Neural cell (in vitro differentiated cells): ENCODE measurements at regions not wholly inside any gene's neighbourhood (a gene's known extent, or its start where the extent isn't known, plus 50 kb on each side); places are given as distances from the start of the nearest gene placed in this dataset.
"Not testable (repeated sequence)": the region's sequence is repeated elsewhere in the genome, so short reads cannot be mapped to it uniquely, and the experiment has no call there.

Experiments
- H2AFZ ChIP-seq: fragments of 200-600, 300-800 bp; sonication (generic), shearing (Covaris generic); 2 replicates; pipeline ENCODE4 v1.6.0; 2014; ENCODE audit warnings: low read depth, mild to moderate bottlenecking, antibody characterized with exemption, low read length, moderate library complexity
- H3F3A ChIP-seq: fragments of 200-600 bp; shearing (Covaris generic); 2 replicates; pipeline ENCODE4 v1.6.1; 2016; ENCODE audit warnings: mild to moderate bottlenecking, moderate library complexity, mixed read lengths, antibody characterized with exemption, low read length; ENCODE audit not compliant: insufficient read depth, poor library complexity, severe bottlenecking
- H3K27ac ChIP-seq: fragments of 200-600, 300-800 bp; sonication (generic), shearing (Covaris generic); 2 replicates; pipeline ENCODE4 v1.5.1; 2014; ENCODE audit warnings: mild to moderate bottlenecking, low read length, moderate library complexity
- H3K27me3 ChIP-seq: fragments of 300-800, 200-600 bp; sonication (generic), shearing (Covaris generic); 2 replicates; pipeline ENCODE4 v1.6.0; 2014; ENCODE audit warnings: mild to moderate bottlenecking, low read depth, low read length, moderate library complexity; ENCODE audit not compliant: insufficient read depth
- H3K36me3 ChIP-seq: fragments of 300-800, 200-600 bp; sonication (generic), shearing (Covaris generic); 2 replicates; pipeline ENCODE4 v1.5.1; 2014; ENCODE audit warnings: mild to moderate bottlenecking, antibody characterized with exemption, low read length, moderate library complexity; ENCODE audit not compliant: insufficient read depth
- H3K4me2 ChIP-seq: fragments of 300-800, 200-600 bp; sonication (generic), shearing (Covaris generic); 2 replicates; pipeline ENCODE4 v1.6.0; 2014; ENCODE audit warnings: mild to moderate bottlenecking, low read length
- H3K4me3 ChIP-seq: fragments of 300-800, 200-600 bp; sonication (generic), shearing (Covaris generic); 2 replicates; pipeline ENCODE4 v1.5.1; 2014; ENCODE audit warnings: mild to moderate bottlenecking, low read length, moderate library complexity
- H3K79me2 ChIP-seq: fragments of 200-600 bp; shearing (Covaris generic); replicated peaks from 2 replicates; pipeline ENCODE4 v1.6.0; 2014; ENCODE audit warnings: mild to moderate bottlenecking, low read length, moderate library complexity; ENCODE audit not compliant: insufficient read depth
- H3K9ac ChIP-seq: fragments of 300-800, 200-600 bp; sonication (generic), shearing (Covaris generic); 2 replicates; pipeline ENCODE4 v1.6.1; 2016; ENCODE audit warnings: mild to moderate bottlenecking, low read length, mixed read lengths
- H3K9me2 ChIP-seq: fragments of 200-600 bp; shearing (Covaris generic); 2 replicates; pipeline ENCODE4 v1.6.1; 2016; ENCODE audit warnings: mild to moderate bottlenecking, low read length, mixed read lengths; ENCODE audit not compliant: insufficient read depth
- H3K9me3 ChIP-seq: fragments of 200-600, 300-800 bp; sonication (generic), shearing (Covaris generic); 2 replicates; pipeline ENCODE4 v1.6.1; 2016; ENCODE audit warnings: mild to moderate bottlenecking, mixed run types, low read length, moderate library complexity, mixed read lengths
- H4K20me1 ChIP-seq: fragments of 200-600 bp; shearing (Covaris generic); 2 replicates; pipeline ENCODE4 v1.6.1; 2016; ENCODE audit warnings: mild to moderate bottlenecking, mixed run types; ENCODE audit not compliant: insufficient read depth
- CTCF ChIP-seq: fragments of 450-650 bp; IDR thresholded peaks from 2 replicates; pipeline ENCODE4 v1.5.1; 2014; ENCODE audit warnings: antibody characterized with exemption, mild to moderate bottlenecking, moderate library complexity; ENCODE audit not compliant: poor library complexity, severe bottlenecking
- EP300 ChIP-seq: fragments of 450-650 bp; conservative IDR thresholded peaks from 2 replicates; pipeline ENCODE4 v1.6.1; 2014; ENCODE audit warnings: antibody characterized with exemption, mild to moderate bottlenecking, moderate library complexity; ENCODE audit not compliant: poor library complexity, severe bottlenecking
- EZH2 ChIP-seq: fragments of 200-600, 300-800 bp; shearing (Covaris generic), sonication (generic); IDR thresholded peaks from 2 replicates; pipeline ENCODE4 v1.6.1; 2014; ENCODE audit warnings: antibody characterized with exemption, low read length, borderline replicate concordance, mild to moderate bottlenecking; ENCODE audit not compliant: insufficient read depth, poor library complexity, severe bottlenecking
- MXI1 ChIP-seq: fragments of 450-650 bp; conservative IDR thresholded peaks from 2 replicates; pipeline ENCODE4 v1.6.1; 2014; ENCODE audit warnings: antibody characterized with exemption, mild to moderate bottlenecking; ENCODE audit not compliant: poor library complexity, severe bottlenecking
- POLR2AphosphoS5 ChIP-seq: IDR thresholded peaks from 2 replicates; pipeline ENCODE4 v1.6.1; 2012
- RAD21 ChIP-seq: fragments of 450-650 bp; conservative IDR thresholded peaks from 2 replicates; pipeline ENCODE4 v1.6.1; 2014; ENCODE audit warnings: antibody characterized with exemption, mild to moderate bottlenecking, moderate library complexity
- REST ChIP-seq: IDR thresholded peaks from 2 replicates; pipeline ENCODE4 v1.6.1; 2012; ENCODE audit warnings: borderline replicate concordance
- SMC3 ChIP-seq: fragments of 450-650 bp; conservative IDR thresholded peaks from 2 replicates; pipeline ENCODE4 v1.6.1; 2014; ENCODE audit warnings: antibody characterized with exemption, mild to moderate bottlenecking, moderate library complexity; ENCODE audit not compliant: poor library complexity
- TAF1 ChIP-seq: IDR thresholded peaks from 2 replicates; pipeline ENCODE4 v1.6.1; 2012; ENCODE audit warnings: low read depth

GRCh38 chr19:37317403-37318209 lies 53.3 kb upstream of the ZNF527 start:
- H3K4me2 ChIP-seq = no peak overlapping the region
- H3K27me3 ChIP-seq = no peaks in the 10 kb centered on the region
- H3K9ac ChIP-seq = peak overlapping the region; percentile 88
- H3K9me2 ChIP-seq = no peaks in the 10 kb centered on the region
- H3F3A ChIP-seq = no peaks in the 10 kb centered on the region
- H3K27ac ChIP-seq = peak overlapping the region; percentile 82
- H3K79me2 ChIP-seq = peaks cover 20% of the 10 kb centered on the region
- peak; percentile 58 for TF ChIP-seq SMC3
- TF ChIP-seq EZH2 = no peak
- peak; percentile 76 for TF ChIP-seq CTCF
- TF ChIP-seq MXI1 = peak; percentile 88
- TF ChIP-seq POLR2AphosphoS5 = peak; percentile 88
- TF ChIP-seq TAF1 = peak; percentile 44
- peak; percentile 33 for TF ChIP-seq EP300
- TF ChIP-seq RAD21 = peak; percentile 34
- TF ChIP-seq REST = peak; percentile 54
- no peaks in the 10 kb centered on the region for H4K20me1 ChIP-seq
- no peaks in the 10 kb centered on the region for H3K36me3 ChIP-seq
- peak overlapping the region; percentile 81 for H2AFZ ChIP-seq
- no peaks in the 10 kb centered on the region for H3K9me3 ChIP-seq
- H3K4me3 ChIP-seq = peak overlapping the region; percentile 86

- H4K20me1 ChIP-seq, H3K27ac ChIP-seq, H3F3A ChIP-seq, H3K9me2 ChIP-seq, H3K4me2 ChIP-seq, H3K4me3 ChIP-seq, H2AFZ ChIP-seq, H3K9ac ChIP-seq, H3K9me3 ChIP-seq, H3K27me3 ChIP-seq, H3K36me3 ChIP-seq: not testable (repeated sequence)
- peaks cover 20% of the 10 kb centered on the region for H3K79me2 ChIP-seq
Observed at GRCh38 chr19:37320988-37321387, 49.9 kb upstream of the ZNF527 start.
